H1 (cell line): ENCODE measurements at regions not wholly inside any gene's neighbourhood (a gene's known extent, or its start where the extent isn't known, plus 50 kb on each side); places are given as distances from the start of the nearest gene placed in this dataset.

Experiments
- CTCF ChIA-PET: fragments of 300-600 bp; sonication (Branson Sonifier 250); formaldehyde crosslinking; loops from one replicate; lab custom pipeline; 2021; ENCODE audit not compliant: partially characterized antibody; lab: Charles Lee
- POLR2A ChIA-PET: fragments of 300-600 bp; sonication (Branson Sonifier 250); formaldehyde crosslinking; loops from one replicate; lab custom pipeline; 2021; ENCODE audit warnings: inconsistent platforms; ENCODE audit not compliant: partially characterized antibody; lab: Charles Lee
- DNase-seq, 2 experiments: peaks; one replicate each; pipeline versions ENCODE4 v3.0.0 to v3.0.0-alpha.2; 2010 to 2022; ENCODE audit warnings: low spot score in 2 of 2, low read depth in 1 of 2, mixed read lengths in 1 of 2
- FAIRE-seq: peaks from 2 replicates; lab custom pipeline; 2011; peaks lifted over from hg19 to GRCh38; lab: Jason Lieb, UNC
- H2AFZ ChIP-seq: 2 replicates; pipeline ENCODE4 v1.8.1; 2012; ENCODE audit warnings: low read length, inconsistent platforms
- H2AK5ac ChIP-seq: 2 replicates; pipeline ENCODE4 v1.6.1; 2013; ENCODE audit warnings: low read depth, low read length
- H2BK120ac ChIP-seq: replicated peaks from 2 replicates; pipeline ENCODE3; 2013; ENCODE audit warnings: low read depth, low read length, inconsistent platforms
- H2BK12ac ChIP-seq: 2 replicates; pipeline ENCODE4 v1.6.1; 2013; ENCODE audit warnings: low read depth, low read length
- H2BK15ac ChIP-seq: 2 replicates; pipeline ENCODE4 v1.6.1; 2013; ENCODE audit warnings: low read length
- H2BK20ac ChIP-seq: 2 replicates; pipeline ENCODE4 v1.6.1; 2013; ENCODE audit warnings: low read length
- H2BK5ac ChIP-seq: 2 replicates; pipeline ENCODE4 v1.6.1; 2013; ENCODE audit warnings: low read depth, low read length
- H3K14ac ChIP-seq: 2 replicates; pipeline ENCODE4 v1.6.1; 2013; ENCODE audit warnings: inconsistent platforms; ENCODE audit not compliant: insufficient read length
- H3K18ac ChIP-seq: 2 replicates; pipeline ENCODE4 v1.6.1; 2013; ENCODE audit warnings: low read length; ENCODE audit errors: extremely low read depth
- H3K23ac ChIP-seq: 2 replicates; pipeline ENCODE4 v1.6.1; 2013; ENCODE audit warnings: inconsistent platforms; ENCODE audit not compliant: insufficient read length
- H3K23me2 ChIP-seq: 2 replicates; pipeline ENCODE4 v1.6.1; 2013; ENCODE audit warnings: low read depth, low read length
- H3K27ac ChIP-seq: 2 replicates; pipeline ENCODE4 v1.6.1; 2011; ENCODE audit warnings: low read depth, low read length, inconsistent platforms
- H3K27me3 ChIP-seq, 4 experiments: replicated peaks in 1 of 4; 1 replicate in 1 of 4; 2 replicates in 3 of 4; pipeline versions ENCODE4 v1.6.1 to v1.8.1; 2011 to 2013; ENCODE audit warnings: low read length in 3 of 4, mild to moderate bottlenecking in 3 of 4, inconsistent platforms in 2 of 4, mixed read lengths in 2 of 4, moderate library complexity in 1 of 4; ENCODE audit not compliant: control insufficient read depth in 3 of 4, insufficient read depth in 3 of 4; ENCODE audit errors: extremely low read depth in 1 of 4
- H3K36me3 ChIP-seq, 4 experiments: 2 replicates each; pipeline versions ENCODE4 v1.6.1 to v1.8.1; 2011 to 2013; ENCODE audit warnings: mild to moderate bottlenecking in 4 of 4, low read length in 3 of 4, moderate library complexity in 2 of 4, control low read depth in 1 of 4, inconsistent platforms in 1 of 4; ENCODE audit not compliant: insufficient read depth in 4 of 4, control insufficient read depth in 2 of 4
- H3K4ac ChIP-seq: replicated peaks from 2 replicates; pipeline ENCODE3; 2013; ENCODE audit warnings: low read length, low read depth, mixed read lengths, inconsistent platforms; ENCODE audit not compliant: insufficient read length
- H3K4me1 ChIP-seq, 4 experiments: replicated peaks in 1 of 4; 1 replicate in 1 of 4; 2 replicates in 3 of 4; pipeline versions ENCODE4 v1.6.1 to v1.8.1; 2011 to 2013; ENCODE audit warnings: low read length in 3 of 4, inconsistent platforms in 2 of 4, mixed read lengths in 1 of 4; ENCODE audit not compliant: insufficient read depth in 4 of 4, control insufficient read depth in 3 of 4
- H3K4me2 ChIP-seq, 2 experiments: 2 replicates each; pipeline versions ENCODE4 v1.6.1 to v1.8.1; 2011 to 2013; ENCODE audit warnings: low read depth in 2 of 2, low read length in 2 of 2, control low read depth in 1 of 2, inconsistent platforms in 1 of 2, mild to moderate bottlenecking in 1 of 2; ENCODE audit not compliant: insufficient read depth in 1 of 2
- H3K4me3 ChIP-seq, 4 experiments: fragments of 200-600, 300-600 bp in 1 of 4; sonication (generic), shearing (Covaris generic), sonication (Bioruptor Twin) in 1 of 4; 2 replicates each; pipeline versions ENCODE4 v1.5.1 to v1.8.1; 2011 to 2016; ENCODE audit warnings: low read length in 4 of 4, low read depth in 3 of 4, control low read depth in 2 of 4, inconsistent platforms in 2 of 4, mild to moderate bottlenecking in 2 of 4, mixed read lengths in 1 of 4, moderate library complexity in 1 of 4; ENCODE audit not compliant: insufficient read depth in 2 of 4; ENCODE audit errors: extremely low read depth in 1 of 4
- H3K56ac ChIP-seq: replicated peaks from 2 replicates; pipeline ENCODE3; 2013; ENCODE audit warnings: low read depth, mild to moderate bottlenecking, mixed read lengths, low read length, inconsistent platforms; ENCODE audit not compliant: insufficient read length
- H3K79me1 ChIP-seq: 2 replicates; pipeline ENCODE4 v1.6.1; 2013; ENCODE audit warnings: low read depth, low read length, control low read depth
- H3K79me2 ChIP-seq, 2 experiments: 2 replicates each; pipeline versions ENCODE4 v1.6.1 to v1.8.1; 2012 to 2013; ENCODE audit warnings: low read length in 2 of 2, mild to moderate bottlenecking in 2 of 2, inconsistent platforms in 1 of 2; ENCODE audit not compliant: insufficient read depth in 2 of 2, control insufficient read depth in 1 of 2
- H3K9ac ChIP-seq, 4 experiments: replicated peaks in 1 of 4; 1 replicate in 1 of 4; 2 replicates in 3 of 4; pipeline versions ENCODE4 v1.6.1 to v1.8.1; 2011 to 2013; ENCODE audit warnings: low read depth in 3 of 4, low read length in 3 of 4, control low read depth in 2 of 4, mild to moderate bottlenecking in 2 of 4, moderate library complexity in 2 of 4, inconsistent platforms in 1 of 4; ENCODE audit errors: extremely low read depth in 1 of 4
- H3K9me3 ChIP-seq, 2 experiments: 2 replicates each; pipeline versions ENCODE4 v1.6.1 to v1.8.1; 2012 to 2013; ENCODE audit warnings: mild to moderate bottlenecking in 2 of 2, moderate library complexity in 2 of 2, control low read depth in 1 of 2, inconsistent platforms in 1 of 2, low read depth in 1 of 2, low read length in 1 of 2, mixed read lengths in 1 of 2; ENCODE audit not compliant: insufficient read depth in 2 of 2
- H4K20me1 ChIP-seq, 2 experiments: replicated peaks in 1 of 2; 2 replicates each; pipeline versions ENCODE3 to v1.8.1; 2011 to 2013; ENCODE audit warnings: inconsistent platforms in 2 of 2, low read length in 2 of 2, mild to moderate bottlenecking in 1 of 2; ENCODE audit not compliant: insufficient read depth in 2 of 2, control insufficient read depth in 1 of 2
- H4K5ac ChIP-seq: 2 replicates; pipeline ENCODE4 v1.6.1; 2013; ENCODE audit warnings: low read length, low read depth, mixed read lengths, inconsistent platforms; ENCODE audit not compliant: insufficient read length
- H4K8ac ChIP-seq: 2 replicates; pipeline ENCODE4 v1.8.0; 2013; ENCODE audit warnings: mild to moderate bottlenecking, moderate library complexity, low read length, inconsistent platforms; ENCODE audit not compliant: insufficient read depth; ENCODE audit errors: extremely low read depth
- H4K91ac ChIP-seq: replicated peaks from 2 replicates; pipeline ENCODE3; 2013; ENCODE audit warnings: low read length, mixed read lengths, inconsistent platforms; ENCODE audit not compliant: insufficient read length
- CEBPB ChIP-seq: IDR thresholded peaks from 2 replicates; pipeline ENCODE4 v1.6.1; 2012; ENCODE audit warnings: low read depth, low read length
- EGR1 ChIP-seq: IDR thresholded peaks from 2 replicates; pipeline ENCODE4 v1.6.1; 2011; ENCODE audit warnings: low read depth, low read length, borderline replicate concordance
- GTF2F1 ChIP-seq: IDR thresholded peaks from 2 replicates; pipeline ENCODE4 v1.6.1; 2012; ENCODE audit warnings: low read depth, low read length, improper control_type of control experiment, borderline replicate concordance
- SAP30 ChIP-seq: fragments of 300-600 bp; sonication (generic); IDR thresholded peaks from 2 replicates; pipeline ENCODE4 v1.7.1; 2012; ENCODE audit warnings: low read length, moderate library complexity, mild to moderate bottlenecking, inconsistent platforms; ENCODE audit not compliant: insufficient read depth, insufficient replicate concordance
- SIX5 ChIP-seq: IDR thresholded peaks from 2 replicates; pipeline ENCODE4 v1.6.1; 2011; ENCODE audit warnings: mild to moderate bottlenecking, low read depth, low read length
- SP4 ChIP-seq: IDR thresholded peaks from 2 replicates; pipeline ENCODE4 v1.6.1; 2012; ENCODE audit warnings: low read length, inconsistent platforms
- SRF ChIP-seq: IDR thresholded peaks from 2 replicates; pipeline ENCODE4 v1.6.1; 2011; ENCODE audit warnings: mild to moderate bottlenecking, low read depth, low read length, moderate library complexity
- TBP ChIP-seq: IDR thresholded peaks from 2 replicates; pipeline ENCODE4 v1.6.1; 2011; ENCODE audit warnings: low read depth, low read length, improper control_type of control experiment
- TEAD4 ChIP-seq: IDR thresholded peaks from 2 replicates; pipeline ENCODE4 v1.6.1; 2012; ENCODE audit warnings: low read depth, low read length, inconsistent platforms, mixed read lengths
- TF ChIP-seq, protein P1 (sequence below): IDR thresholded peaks from 2 replicates; pipeline ENCODE4 v1.6.1; 2012; ENCODE audit warnings: inconsistent platforms
- TF ChIP-seq, protein P2 (sequence below): IDR thresholded peaks from 2 replicates; pipeline ENCODE4 v1.6.1; 2012; ENCODE audit warnings: inconsistent platforms

DNA sequence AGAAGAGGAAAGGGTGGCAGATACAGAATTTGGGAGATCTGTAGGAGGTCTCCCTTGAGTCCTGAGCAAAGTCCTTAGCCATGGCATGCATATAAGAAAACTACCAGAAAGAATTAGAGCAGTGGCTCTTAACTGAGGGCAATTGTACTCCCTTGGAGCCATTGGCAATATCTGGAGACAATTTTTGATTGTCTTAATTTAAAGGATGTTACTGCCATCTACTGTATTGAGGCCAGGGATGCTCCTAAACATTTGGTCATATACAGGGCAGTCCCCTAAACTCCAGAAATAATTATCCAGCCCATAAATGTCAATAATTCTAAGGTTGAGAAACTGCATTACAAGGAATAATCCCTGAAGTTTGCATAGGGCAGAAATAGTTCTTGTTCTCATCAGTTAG lies 136.4 kb upstream of the ODAD2 start:
- Histone ChIP-seq H3K36me3 (no peaks in the 10 kb centered on the region), H2AK5ac (no peak overlapping the region), H3K4me2 (no peak overlapping the region), H3K79me2 (no peaks in the 10 kb centered on the region), H3K9ac (no peak overlapping the region), H3K27me3 (no peaks in the 10 kb centered on the region), H3K18ac (no peak overlapping the region), H3K79me1 (no peaks in the 10 kb centered on the region), H4K8ac (no peak overlapping the region), H3K23ac (no peak overlapping the region), H4K20me1 (no peaks in the 10 kb centered on the region), H4K91ac (no peak overlapping the region), H3K4ac (no peak overlapping the region), H2BK20ac (no peak overlapping the region), H2BK5ac (no peak overlapping the region), H2BK15ac (no peak overlapping the region), H3K4me1 (no peaks in the 10 kb centered on the region), H3K23me2 (no peaks in the 10 kb centered on the region), H3K56ac (no peak overlapping the region), H4K5ac (no peak overlapping the region), H3K9me3 (0 out of 4 replicates have a peak, but pooled peaks cover 0 to 6% of the 10 kb centered on the region in 2 experiments), H2BK12ac (no peak overlapping the region), H2BK120ac (no peak overlapping the region), H2AFZ (no peak overlapping the region), H3K14ac (no peak overlapping the region), H3K27ac (no peak overlapping the region), H3K4me3 (no peak overlapping the region)
- FAIRE-seq (no peak), DNase-seq (no peak)
- CTCF ChIA-PET = interaction anchor here (1.1 to 1.2 kb wide), 2 partner anchors 45 to 393 kb away, joined by 3 read pairs; no protein-coding TSS in a partner anchor
- POLR2A ChIA-PET = no interaction called here
- no peak for TF ChIP-seq TEAD4
- TF ChIP-seq, protein P1, sequence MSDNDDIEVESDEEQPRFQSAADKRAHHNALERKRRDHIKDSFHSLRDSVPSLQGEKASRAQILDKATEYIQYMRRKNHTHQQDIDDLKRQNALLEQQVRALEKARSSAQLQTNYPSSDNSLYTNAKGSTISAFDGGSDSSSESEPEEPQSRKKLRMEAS = no peak
- no peak for TF ChIP-seq GTF2F1
- no peak for TF ChIP-seq SP4
- no peak for TF ChIP-seq CEBPB
- no peak for TF ChIP-seq SAP30
- no peak for TF ChIP-seq SIX5
- TF ChIP-seq SRF = no peak
- TF ChIP-seq, protein P2, sequence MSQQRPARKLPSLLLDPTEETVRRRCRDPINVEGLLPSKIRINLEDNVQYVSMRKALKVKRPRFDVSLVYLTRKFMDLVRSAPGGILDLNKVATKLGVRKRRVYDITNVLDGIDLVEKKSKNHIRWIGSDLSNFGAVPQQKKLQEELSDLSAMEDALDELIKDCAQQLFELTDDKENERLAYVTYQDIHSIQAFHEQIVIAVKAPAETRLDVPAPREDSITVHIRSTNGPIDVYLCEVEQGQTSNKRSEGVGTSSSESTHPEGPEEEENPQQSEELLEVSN = no peak
- no peak for TF ChIP-seq EGR1
- no peak for TF ChIP-seq TBP
